SK-N-SH treated with all-trans-retinoic acid at 6 μM for 48 hours (cell line): ENCODE measurements at regions not wholly inside any gene's neighbourhood (a gene's known extent, or its start where the extent isn't known, plus 50 kb on each side); places are given as distances from the start of the nearest gene placed in this dataset.

ENCODE experiments used
- ARNTL ChIP-seq: fragments of 450-650 bp; formaldehyde crosslinking; IDR thresholded peaks from 2 replicates; pipeline ENCODE4 v1.5.0; 2020; ENCODE audit warnings: low read depth, mild to moderate bottlenecking, moderate library complexity, borderline replicate concordance
- CSDC2 ChIP-seq: fragments of 250-450 bp; sonication (Bioruptor Pico); IDR thresholded peaks from 2 replicates; pipeline ENCODE4 v1.5.0; 2020; ENCODE audit warnings: mild to moderate bottlenecking, moderate library complexity
- CSRNP3 ChIP-seq: fragments of 250-450 bp; sonication (Bioruptor Pico); IDR thresholded peaks from 2 replicates; pipeline ENCODE4 v1.5.1; 2021; ENCODE audit warnings: mild to moderate bottlenecking, moderate library complexity
- ISL1 ChIP-seq: fragments of 250-450 bp; sonication (Bioruptor Pico); IDR thresholded peaks from 2 replicates; pipeline ENCODE4 v2.1.2; 2022; ENCODE audit warnings: mild to moderate bottlenecking, moderate library complexity
- PPARA ChIP-seq: fragments of 250-450 bp; sonication (Bioruptor Pico); IDR thresholded peaks from 2 replicates; pipeline ENCODE4 v1.5.0; 2020; ENCODE audit warnings: mild to moderate bottlenecking, borderline replicate concordance
- RARB ChIP-seq: fragments of 250-450 bp; sonication (Bioruptor Pico); IDR thresholded peaks from 2 replicates; pipeline ENCODE4 v1.8.0; 2021; ENCODE audit warnings: mild to moderate bottlenecking, moderate library complexity
- SNAI2 ChIP-seq: fragments of 250-450 bp; sonication (Bioruptor Pico); IDR thresholded peaks from 2 replicates; pipeline ENCODE4 v1.5.0; 2020; ENCODE audit warnings: mild to moderate bottlenecking, moderate library complexity
- TOX ChIP-seq: fragments of 250-450 bp; sonication (Bioruptor Pico); IDR thresholded peaks from 2 replicates; pipeline ENCODE4 v1.8.0; 2021; ENCODE audit warnings: mild to moderate bottlenecking, moderate library complexity, borderline replicate concordance
- ZC3H10 ChIP-seq: fragments of 250-450 bp; sonication (Bioruptor Pico); IDR thresholded peaks from 2 replicates; pipeline ENCODE4 v1.5.1; 2021; ENCODE audit warnings: mild to moderate bottlenecking, moderate library complexity
- ZFP30 ChIP-seq: fragments of 450-650 bp; formaldehyde crosslinking; IDR thresholded peaks from 2 replicates; pipeline ENCODE4 v1.5.0; 2022; ENCODE audit warnings: mild to moderate bottlenecking, moderate library complexity
- ZNF565 ChIP-seq: fragments of 450-650 bp; formaldehyde crosslinking; conservative IDR thresholded peaks from 2 replicates; pipeline ENCODE4 v1.5.0; 2020; ENCODE audit warnings: low read depth, mild to moderate bottlenecking, moderate library complexity
- TF ChIP-seq, protein P1 (sequence below): fragments of 250-450 bp; sonication (Bioruptor Pico); IDR thresholded peaks from 2 replicates; pipeline ENCODE4 v1.8.0; 2020; ENCODE audit warnings: mild to moderate bottlenecking, moderate library complexity, borderline replicate concordance
- TF ChIP-seq, protein P2 (sequence below): fragments of 250-450 bp; sonication (Bioruptor Pico); IDR thresholded peaks from 2 replicates; pipeline ENCODE4 v1.8.0; 2021; ENCODE audit warnings: low read depth, mild to moderate bottlenecking, moderate library complexity, borderline replicate concordance

DNA sequence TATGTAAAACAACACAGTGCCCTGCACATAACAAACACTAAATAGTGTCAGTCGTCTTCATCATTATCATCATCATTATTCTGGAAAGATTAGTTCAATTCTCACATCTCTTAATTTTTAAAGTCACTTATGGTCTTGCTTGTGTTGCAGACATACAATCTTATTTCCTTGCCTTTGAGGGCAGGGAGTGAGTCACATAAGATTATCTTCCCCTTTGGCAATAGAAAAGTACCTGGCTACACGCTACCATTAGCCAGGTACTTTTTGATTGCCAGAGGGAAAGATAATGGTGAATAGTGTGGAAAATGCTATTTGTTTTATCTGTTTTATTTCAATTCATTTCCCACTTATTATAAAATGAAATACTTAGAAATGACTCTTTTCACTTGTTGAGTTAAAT lies 76.6 kb upstream of the RMDN2 start:
- TF ChIP-seq, protein P1, sequence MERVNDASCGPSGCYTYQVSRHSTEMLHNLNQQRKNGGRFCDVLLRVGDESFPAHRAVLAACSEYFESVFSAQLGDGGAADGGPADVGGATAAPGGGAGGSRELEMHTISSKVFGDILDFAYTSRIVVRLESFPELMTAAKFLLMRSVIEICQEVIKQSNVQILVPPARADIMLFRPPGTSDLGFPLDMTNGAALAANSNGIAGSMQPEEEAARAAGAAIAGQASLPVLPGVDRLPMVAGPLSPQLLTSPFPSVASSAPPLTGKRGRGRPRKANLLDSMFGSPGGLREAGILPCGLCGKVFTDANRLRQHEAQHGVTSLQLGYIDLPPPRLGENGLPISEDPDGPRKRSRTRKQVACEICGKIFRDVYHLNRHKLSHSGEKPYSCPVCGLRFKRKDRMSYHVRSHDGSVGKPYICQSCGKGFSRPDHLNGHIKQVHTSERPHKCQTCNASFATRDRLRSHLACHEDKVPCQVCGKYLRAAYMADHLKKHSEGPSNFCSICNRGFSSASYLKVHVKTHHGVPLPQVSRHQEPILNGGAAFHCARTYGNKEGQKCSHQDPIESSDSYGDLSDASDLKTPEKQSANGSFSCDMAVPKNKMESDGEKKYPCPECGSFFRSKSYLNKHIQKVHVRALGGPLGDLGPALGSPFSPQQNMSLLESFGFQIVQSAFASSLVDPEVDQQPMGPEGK (CRISPR knock-in tag) = no peak
- TF ChIP-seq RARB (CRISPR knock-in tag) (no peak), TOX (no peak), SNAI2 (CRISPR knock-in tag) (no peak), ZFP30 (CRISPR knock-in tag) (no peak), ZNF565 (no peak), CSDC2 (CRISPR knock-in tag) (no peak), PPARA (CRISPR knock-in tag) (no peak), CSRNP3 (CRISPR knock-in tag) (no peak), ARNTL (CRISPR knock-in tag) (no peak), ISL1 (no peak), ZC3H10 (no peak)
- TF ChIP-seq, protein P2, sequence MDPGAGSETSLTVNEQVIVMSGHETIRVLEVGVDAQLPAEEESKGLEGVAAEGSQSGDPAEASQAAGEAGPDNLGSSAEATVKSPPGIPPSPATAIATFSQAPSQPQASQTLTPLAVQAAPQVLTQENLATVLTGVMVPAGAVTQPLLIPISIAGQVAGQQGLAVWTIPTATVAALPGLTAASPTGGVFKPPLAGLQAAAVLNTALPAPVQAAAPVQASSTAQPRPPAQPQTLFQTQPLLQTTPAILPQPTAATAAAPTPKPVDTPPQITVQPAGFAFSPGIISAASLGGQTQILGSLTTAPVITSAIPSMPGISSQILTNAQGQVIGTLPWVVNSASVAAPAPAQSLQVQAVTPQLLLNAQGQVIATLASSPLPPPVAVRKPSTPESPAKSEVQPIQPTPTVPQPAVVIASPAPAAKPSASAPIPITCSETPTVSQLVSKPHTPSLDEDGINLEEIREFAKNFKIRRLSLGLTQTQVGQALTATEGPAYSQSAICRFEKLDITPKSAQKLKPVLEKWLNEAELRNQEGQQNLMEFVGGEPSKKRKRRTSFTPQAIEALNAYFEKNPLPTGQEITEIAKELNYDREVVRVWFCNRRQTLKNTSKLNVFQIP = no peak
